Erythroblast (primary cell): ENCODE measurements at regions not wholly inside any gene's neighbourhood (a gene's known extent, or its start where the extent isn't known, plus 50 kb on each side); places are given as distances from the start of the nearest gene placed in this dataset.

ENCODE experiments used
- GATA1 ChIP-seq: IDR thresholded peaks from 2 replicates; pipeline ENCODE4 v1.6.1; 2011; ENCODE audit warnings: low read depth, mild to moderate bottlenecking, control low read depth, low read length, moderate library complexity
- POLR2A ChIP-seq: IDR thresholded peaks from 2 replicates; pipeline ENCODE4 v1.6.1; 2011; ENCODE audit warnings: mild to moderate bottlenecking, low read length

- TF ChIP-seq POLR2A = no peak
- no peak for TF ChIP-seq GATA1
Measured at GRCh38 chr15:46567968-46568367, 933.1 kb downstream of the SQOR start.
